WTC11 (cell line): ENCODE measurements at regions not wholly inside any gene's neighbourhood (a gene's known extent, or its start where the extent isn't known, plus 50 kb on each side); places are given as distances from the start of the nearest gene placed in this dataset.
A peak's percentile ranks its signal among the peaks of the same experiment; 100 is the strongest.

Experiments used
- ATAC-seq: fragments of 200-7000 bp; cut with Tn5 transposase; 2 replicates; pipeline ENCODE4 v1.10.0; 2021; ENCODE audit warnings: mild to moderate bottlenecking, moderate library complexity
- CTCF ChIA-PET: fragments of 300-600 bp; sonication (Branson Sonifier 250); formaldehyde crosslinking; loops from one replicate; lab custom pipeline; 2021; ENCODE audit warnings: antibody characterized with exemption; lab: Charles Lee
- POLR2A ChIA-PET: fragments of 350-600 bp; sonication (Branson Sonifier 250); formaldehyde crosslinking; loops from one replicate; lab custom pipeline; 2021; ENCODE audit warnings: antibody characterized with exemption; lab: Charles Lee
- DNase-seq: peaks from one replicate; pipeline ENCODE4 v3.0.0; 2021; ENCODE audit warnings: low spot score
- H3K27ac Mint-ChIP-seq: 2 replicates; pipeline ENCODE4 v1.8.0; 2021; ENCODE audit warnings: mixed read lengths
- H3K27me3 Mint-ChIP-seq: 2 replicates; pipeline ENCODE4 v1.8.0; 2021; ENCODE audit warnings: low read depth, mild to moderate bottlenecking, moderate library complexity, mixed read lengths
- H3K36me3 Mint-ChIP-seq: 2 replicates; pipeline ENCODE4 v1.8.0; 2021; ENCODE audit warnings: mixed read lengths
- H3K4me1 Mint-ChIP-seq: 2 replicates; pipeline ENCODE4 v1.8.0; 2022; ENCODE audit warnings: mixed read lengths
- H3K4me3 Mint-ChIP-seq: 2 replicates; pipeline ENCODE4 v1.8.0; 2021; ENCODE audit warnings: mild to moderate bottlenecking, moderate library complexity, mixed read lengths
- H3K9me3 Mint-ChIP-seq: 2 replicates; pipeline ENCODE4 v1.8.0; 2021; ENCODE audit warnings: mixed read lengths
- ATF1 ChIP-seq: sonication (generic); formaldehyde crosslinking; IDR thresholded peaks from 2 replicates; pipeline ENCODE4 v1.8.1; 2023; ENCODE audit warnings: mild to moderate bottlenecking, moderate library complexity, missing genetic modification reagents
- CREM ChIP-seq: sonication (generic); formaldehyde crosslinking; IDR thresholded peaks from 2 replicates; pipeline ENCODE4 v1.8.1; 2022; ENCODE audit warnings: mild to moderate bottlenecking, missing genetic modification reagents, moderate library complexity
- ESRRA ChIP-seq: sonication (generic); formaldehyde crosslinking; IDR thresholded peaks from 2 replicates; pipeline ENCODE4 v1.8.1; 2022; ENCODE audit warnings: mild to moderate bottlenecking, missing genetic modification reagents, borderline replicate concordance
- ETV6 ChIP-seq: sonication (generic); formaldehyde crosslinking; IDR thresholded peaks from 2 replicates; pipeline ENCODE4 v1.8.1; 2022; ENCODE audit warnings: mild to moderate bottlenecking, missing genetic modification reagents
- FOXK1 ChIP-seq: sonication (generic); formaldehyde crosslinking; IDR thresholded peaks from 2 replicates; pipeline ENCODE4 v1.8.0; 2022; ENCODE audit warnings: mild to moderate bottlenecking, moderate library complexity, missing genetic modification reagents
- HMGA2 ChIP-seq: fragments of 250-450 bp; sonication (Bioruptor Pico); IDR thresholded peaks from 2 replicates; pipeline ENCODE4 v1.4.0; 2021; ENCODE audit warnings: mild to moderate bottlenecking, moderate library complexity
- IRF2 ChIP-seq: sonication (generic); formaldehyde crosslinking; IDR thresholded peaks from 2 replicates; pipeline ENCODE4 v1.8.0; 2022; ENCODE audit warnings: low read depth, missing genetic modification reagents, borderline replicate concordance
- KAT7 ChIP-seq: sonication (generic); formaldehyde crosslinking; IDR thresholded peaks from 2 replicates; pipeline ENCODE4 v1.8.1; 2023; ENCODE audit warnings: missing genetic modification reagents, mild to moderate bottlenecking, borderline replicate concordance
- NR1H2 ChIP-seq: sonication (generic); formaldehyde crosslinking; IDR thresholded peaks from 2 replicates; pipeline ENCODE4 v1.9.0; 2021; ENCODE audit warnings: mild to moderate bottlenecking, moderate library complexity, missing genetic modification reagents
- PRRX2 ChIP-seq: fragments of 250-450 bp; sonication (Bioruptor Pico); IDR thresholded peaks from 2 replicates; pipeline ENCODE4 v1.8.0; 2021; ENCODE audit warnings: mild to moderate bottlenecking
- RELA ChIP-seq: sonication (generic); formaldehyde crosslinking; IDR thresholded peaks from 2 replicates; pipeline ENCODE4 v1.8.1; 2022; ENCODE audit warnings: missing genetic modification reagents, mild to moderate bottlenecking, borderline replicate concordance
- TCF7 ChIP-seq: sonication (generic); formaldehyde crosslinking; IDR thresholded peaks from 2 replicates; pipeline ENCODE4 v1.8.0; 2022; ENCODE audit warnings: mild to moderate bottlenecking, low read depth, missing genetic modification reagents, moderate library complexity
- ZNF121 ChIP-seq: sonication (generic); formaldehyde crosslinking; IDR thresholded peaks from 2 replicates; pipeline ENCODE4 v1.8.0; 2023; ENCODE audit warnings: missing genetic modification reagents
- ZNF232 ChIP-seq: sonication (generic); formaldehyde crosslinking; IDR thresholded peaks from 2 replicates; pipeline ENCODE4 v1.8.0; 2022; ENCODE audit warnings: mild to moderate bottlenecking, missing genetic modification reagents
- ZNF416 ChIP-seq: fragments of 250-450 bp; sonication (Bioruptor Pico); IDR thresholded peaks from 2 replicates; pipeline ENCODE4 v1.9.0; 2021; ENCODE audit warnings: mild to moderate bottlenecking, inconsistent platforms
- ZNF425 ChIP-seq: fragments of 250-450 bp; sonication (Bioruptor Pico); conservative IDR thresholded peaks from 2 replicates; pipeline ENCODE4 v1.9.0; 2021; ENCODE audit warnings: mild to moderate bottlenecking
- TF ChIP-seq, protein P1 (sequence below): sonication (generic); formaldehyde crosslinking; IDR thresholded peaks from 2 replicates; pipeline ENCODE4 v1.8.1; 2023; ENCODE audit warnings: mild to moderate bottlenecking, missing genetic modification reagents, moderate library complexity
- TF ChIP-seq, protein P2 (sequence below): sonication (generic); formaldehyde crosslinking; conservative IDR thresholded peaks from 2 replicates; pipeline ENCODE4 v1.8.1; 2022; ENCODE audit warnings: mild to moderate bottlenecking, missing genetic modification reagents
- TF ChIP-seq, protein P3 (sequence below): sonication (generic); formaldehyde crosslinking; IDR thresholded peaks from 2 replicates; pipeline ENCODE4 v1.8.0; 2022; ENCODE audit warnings: missing genetic modification reagents

- Mint-ChIP-seq H3K9me3 (0 out of 2 replicates have a peak, but pooled peaks cover under 1% of the 10 kb centered on the region), H3K4me1 (peaks cover 27% of the 10 kb centered on the region), H3K36me3 (no peaks in the 10 kb centered on the region), H3K4me3 (no peak overlapping the region), H3K27me3 (no peaks in the 10 kb centered on the region), H3K27ac (peak overlapping the region; percentile 57)
- ATAC-seq (peak; percentile 90), DNase-seq (no peak)
- CTCF ChIA-PET, result no interaction called here
- TF ChIP-seq, protein P1, sequence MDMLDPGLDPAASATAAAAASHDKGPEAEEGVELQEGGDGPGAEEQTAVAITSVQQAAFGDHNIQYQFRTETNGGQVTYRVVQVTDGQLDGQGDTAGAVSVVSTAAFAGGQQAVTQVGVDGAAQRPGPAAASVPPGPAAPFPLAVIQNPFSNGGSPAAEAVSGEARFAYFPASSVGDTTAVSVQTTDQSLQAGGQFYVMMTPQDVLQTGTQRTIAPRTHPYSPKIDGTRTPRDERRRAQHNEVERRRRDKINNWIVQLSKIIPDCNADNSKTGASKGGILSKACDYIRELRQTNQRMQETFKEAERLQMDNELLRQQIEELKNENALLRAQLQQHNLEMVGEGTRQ (CRISPR knock-in tag), result no peak
- TF ChIP-seq ZNF416 (CRISPR knock-in tag) (no peak), ZNF425 (CRISPR knock-in tag) (no peak), PRRX2 (CRISPR knock-in tag) (no peak), ZNF121 (CRISPR knock-in tag) (no peak), CREM (no peak), ATF1 (CRISPR knock-in tag) (no peak), FOXK1 (no peak), IRF2 (no peak), ZNF232 (CRISPR knock-in tag) (no peak), NR1H2 (no peak), RELA (CRISPR knock-in tag) (no peak), HMGA2 (CRISPR knock-in tag) (no peak), TCF7 (CRISPR knock-in tag) (no peak), ETV6 (CRISPR knock-in tag) (no peak), ESRRA (CRISPR knock-in tag) (no peak)
- TF ChIP-seq, protein P2, sequence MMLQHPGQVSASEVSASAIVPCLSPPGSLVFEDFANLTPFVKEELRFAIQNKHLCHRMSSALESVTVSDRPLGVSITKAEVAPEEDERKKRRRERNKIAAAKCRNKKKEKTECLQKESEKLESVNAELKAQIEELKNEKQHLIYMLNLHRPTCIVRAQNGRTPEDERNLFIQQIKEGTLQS (CRISPR knock-in tag), result no peak
- TF ChIP-seq, protein P3, sequence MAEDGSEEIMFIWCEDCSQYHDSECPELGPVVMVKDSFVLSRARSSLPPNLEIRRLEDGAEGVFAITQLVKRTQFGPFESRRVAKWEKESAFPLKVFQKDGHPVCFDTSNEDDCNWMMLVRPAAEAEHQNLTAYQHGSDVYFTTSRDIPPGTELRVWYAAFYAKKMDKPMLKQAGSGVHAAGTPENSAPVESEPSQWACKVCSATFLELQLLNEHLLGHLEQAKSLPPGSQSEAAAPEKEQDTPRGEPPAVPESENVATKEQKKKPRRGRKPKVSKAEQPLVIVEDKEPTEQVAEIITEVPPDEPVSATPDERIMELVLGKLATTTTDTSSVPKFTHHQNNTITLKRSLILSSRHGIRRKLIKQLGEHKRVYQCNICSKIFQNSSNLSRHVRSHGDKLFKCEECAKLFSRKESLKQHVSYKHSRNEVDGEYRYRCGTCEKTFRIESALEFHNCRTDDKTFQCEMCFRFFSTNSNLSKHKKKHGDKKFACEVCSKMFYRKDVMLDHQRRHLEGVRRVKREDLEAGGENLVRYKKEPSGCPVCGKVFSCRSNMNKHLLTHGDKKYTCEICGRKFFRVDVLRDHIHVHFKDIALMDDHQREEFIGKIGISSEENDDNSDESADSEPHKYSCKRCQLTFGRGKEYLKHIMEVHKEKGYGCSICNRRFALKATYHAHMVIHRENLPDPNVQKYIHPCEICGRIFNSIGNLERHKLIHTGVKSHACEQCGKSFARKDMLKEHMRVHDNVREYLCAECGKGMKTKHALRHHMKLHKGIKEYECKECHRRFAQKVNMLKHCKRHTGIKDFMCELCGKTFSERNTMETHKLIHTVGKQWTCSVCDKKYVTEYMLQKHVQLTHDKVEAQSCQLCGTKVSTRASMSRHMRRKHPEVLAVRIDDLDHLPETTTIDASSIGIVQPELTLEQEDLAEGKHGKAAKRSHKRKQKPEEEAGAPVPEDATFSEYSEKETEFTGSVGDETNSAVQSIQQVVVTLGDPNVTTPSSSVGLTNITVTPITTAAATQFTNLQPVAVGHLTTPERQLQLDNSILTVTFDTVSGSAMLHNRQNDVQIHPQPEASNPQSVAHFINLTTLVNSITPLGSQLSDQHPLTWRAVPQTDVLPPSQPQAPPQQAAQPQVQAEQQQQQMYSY (CRISPR knock-in tag), result no peak
- POLR2A ChIA-PET, result no interaction called here
These were observed 1124.9 kb upstream of the ZEB2 start for GRCh38 chr2:145644820-145645302.

DNA sequence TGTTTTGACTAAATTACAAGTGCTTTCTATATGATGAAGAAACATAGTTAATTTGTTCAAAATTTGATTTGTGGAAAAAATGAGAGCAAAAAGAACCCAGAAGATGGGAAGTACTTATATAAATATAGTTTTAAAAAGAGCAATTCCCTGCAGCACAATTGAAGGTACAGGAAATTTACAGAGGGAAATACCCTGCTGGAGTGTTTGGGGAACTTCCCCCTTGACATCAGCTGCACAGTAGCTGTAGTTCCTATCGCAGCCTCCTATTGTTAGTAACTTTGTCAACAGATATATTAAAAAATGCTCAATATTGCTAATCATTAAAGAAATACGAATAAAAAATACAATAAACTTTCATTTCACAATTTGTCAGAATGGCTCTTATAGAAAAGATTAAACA, 1118.8 kb upstream of the ZEB2 start:
- TF ChIP-seq, protein P1 (CRISPR knock-in tag), result no peak
- no peak for TF ChIP-seq HMGA2 (CRISPR knock-in tag)
- no peak for TF ChIP-seq IRF2
- no peak for TF ChIP-seq KAT7
- TF ChIP-seq, protein P2 (CRISPR knock-in tag), result no peak
- Mint-ChIP-seq H3K4me1 (peaks cover 23% of the 10 kb centered on the region), H3K27me3 (no peaks in the 10 kb centered on the region), H3K27ac (no peak overlapping the region), H3K36me3 (no peaks in the 10 kb centered on the region), H3K4me3 (no peak overlapping the region), H3K9me3 (no peaks in the 10 kb centered on the region)
- CTCF ChIA-PET, result no interaction called here
- DNase-seq (no peak), ATAC-seq (peak; percentile 53; the same call in 1 of the 2 replicates)
- POLR2A ChIA-PET, result interaction anchor here (0.5 kb wide), 1 partner anchor 55 kb away, joined by 3 read pairs; no protein-coding TSS in a partner anchor
